ENCODE measurements at regions not wholly inside any gene's neighbourhood (a gene's known extent, or its start where the extent isn't known, plus 50 kb on each side); places are given as distances from the start of the nearest gene placed in this dataset.

- no peaks in the 10 kb centered on the region for H3K9me3 ChIP-seq
- H3K27ac ChIP-seq, result no peak overlapping the region
- TF ChIP-seq POLR2AphosphoS5 (IDR thresholded peaks at IDR 0.05) (no peak), CTCF (IDR thresholded peaks at IDR 0.05) (no peak), POLR2A (IDR thresholded peaks at IDR 0.05) (no peak)
- intact Hi-C loops (cut with DNase I; ENCODE audit: low total_unique reads), result no loop called here
- no peaks in the 10 kb centered on the region for H3K27me3 ChIP-seq
- H3K4me3 ChIP-seq, result no peak overlapping the region
- DNase-seq (ENCODE audit: low spot score in 2 of 2), result no peak
- H3K4me1 ChIP-seq, result no peaks in the 10 kb centered on the region
- no peaks in the 10 kb centered on the region for H3K36me3 ChIP-seq
Observed at GRCh38 chr4:131547506-131547981, 1601.5 kb upstream of the PCDH10 start.

- intact Hi-C loops (cut with DNase I; ENCODE audit: low total_unique reads), result no loop called here
- H3K4me1 ChIP-seq, result no peaks in the 10 kb centered on the region
- H3K9me3 ChIP-seq, result no peaks in the 10 kb centered on the region
- H3K36me3 ChIP-seq, result no peaks in the 10 kb centered on the region
- TF ChIP-seq CTCF (IDR thresholded peaks at IDR 0.05) (no peak), POLR2A (IDR thresholded peaks at IDR 0.05) (no peak), POLR2AphosphoS5 (IDR thresholded peaks at IDR 0.05) (no peak)
- no peak overlapping the region for H3K4me3 ChIP-seq
- no peak overlapping the region for H3K27ac ChIP-seq
- no peak for DNase-seq (ENCODE audit: low spot score in 2 of 2)
- H3K27me3 ChIP-seq, result no peaks in the 10 kb centered on the region
Observed at GRCh38 chr4:131551306-131551705, 1597.8 kb upstream of the PCDH10 start.

GRCh38 chr4:131566026-131566425 is 1583.1 kb upstream of the PCDH10 start:
- Histone ChIP-seq H3K27ac (no peak overlapping the region), H3K36me3 (no peaks in the 10 kb centered on the region), H3K4me1 (no peaks in the 10 kb centered on the region), H3K4me3 (no peak overlapping the region), H3K27me3 (no peaks in the 10 kb centered on the region), H3K9me3 (no peaks in the 10 kb centered on the region)
- intact Hi-C loops (cut with DNase I; ENCODE audit: low total_unique reads), result no loop called here
- DNase-seq (ENCODE audit: low spot score in 2 of 2), result no peak
- TF ChIP-seq POLR2AphosphoS5 (IDR thresholded peaks at IDR 0.05) (no peak), POLR2A (IDR thresholded peaks at IDR 0.05) (no peak), CTCF (IDR thresholded peaks at IDR 0.05) (no peak)

GRCh38 chr4:131584587-131584986 is 1564.5 kb upstream of the PCDH10 start:
- H3K27ac ChIP-seq, result no peak overlapping the region
- no peak for TF ChIP-seq CTCF (IDR thresholded peaks at IDR 0.05)
- TF ChIP-seq POLR2A (IDR thresholded peaks at IDR 0.05), result no peak
- no peak for TF ChIP-seq POLR2AphosphoS5 (IDR thresholded peaks at IDR 0.05)
- intact Hi-C loops (cut with DNase I; ENCODE audit: low total_unique reads), result loop anchor here (5.0 kb wide), 1 partner anchor 1043 kb away; no protein-coding TSS in a partner anchor

GRCh38 chr4:131595140-131595539 is 1554.0 kb upstream of the PCDH10 start:
- H3K36me3 ChIP-seq, result no peaks in the 10 kb centered on the region
- H3K27ac ChIP-seq, result no peak overlapping the region
- no peak overlapping the region for H3K4me3 ChIP-seq
- no peaks in the 10 kb centered on the region for H3K27me3 ChIP-seq
- TF ChIP-seq POLR2A (IDR thresholded peaks at IDR 0.05), result no peak
- no peak for TF ChIP-seq POLR2AphosphoS5 (IDR thresholded peaks at IDR 0.05)
- H3K4me1 ChIP-seq, result no peaks in the 10 kb centered on the region
- DNase-seq (ENCODE audit: low spot score in 2 of 2), result no peak
- H3K9me3 ChIP-seq, result no peaks in the 10 kb centered on the region
- intact Hi-C loops (cut with DNase I; ENCODE audit: low total_unique reads), result no loop called here

More at GRCh38 chr4:131584587-131584986, 1564.5 kb upstream of the PCDH10 start:
- Histone ChIP-seq H3K27me3 (no peaks in the 10 kb centered on the region), H3K9me3 (no peaks in the 10 kb centered on the region), H3K36me3 (no peaks in the 10 kb centered on the region), H3K4me1 (no peaks in the 10 kb centered on the region), H3K4me3 (no peak overlapping the region)
- DNase-seq (ENCODE audit: low spot score in 2 of 2), result no peak

GRCh38 chr4:131603705-131604104 is 1545.4 kb upstream of the PCDH10 start:
- Histone ChIP-seq H3K27me3 (no peaks in the 10 kb centered on the region), H3K27ac (no peak overlapping the region), H3K36me3 (no peaks in the 10 kb centered on the region), H3K9me3 (no peaks in the 10 kb centered on the region), H3K4me3 (no peak overlapping the region), H3K4me1 (no peaks in the 10 kb centered on the region)
- DNase-seq (ENCODE audit: low spot score in 2 of 2), result no peak
- intact Hi-C loops (cut with DNase I; ENCODE audit: low total_unique reads), result no loop called here
- no peak for TF ChIP-seq POLR2A (IDR thresholded peaks at IDR 0.05)
- no peak for TF ChIP-seq POLR2AphosphoS5 (IDR thresholded peaks at IDR 0.05)
- no peak for TF ChIP-seq CTCF (IDR thresholded peaks at IDR 0.05)
